K562 (cell line): ENCODE measurements at regions not wholly inside any gene's neighbourhood (a gene's known extent, or its start where the extent isn't known, plus 50 kb on each side); places are given as distances from the start of the nearest gene placed in this dataset.

Experiments
- ATAC-seq: fragments of 200-7000 bp; cut with Tn5 transposase; 3 replicates; pipeline ENCODE4 v1.9.1; 2020; ENCODE audit warnings: moderate library complexity
- BruUV-seq: library from RNA; stranded (reverse); fragments of 400-500 nt; replicated peaks from 2 replicates; lab custom pipeline; 2021; lab: Mats Ljungman, UMichigan
- CTCF ChIA-PET: fragments of 300-600 bp; formaldehyde crosslinking; extraction: SDS; loops from one replicate; lab custom pipeline; 2021; ENCODE audit warnings: low intra/inter-chr PET ratio; lab: Yijun Ruan, JAX
- POLR2A ChIA-PET: fragments of 300-600, 350-650 bp; sonication (Branson Sonifier 250); formaldehyde crosslinking; extraction: SDS; loops from one replicate; lab custom pipeline; 2021; ENCODE audit warnings: antibody characterized with exemption, inconsistent platforms; lab: Yijun Ruan, JAX
- DNase-seq, 4 experiments: peaks; one replicate each; pipeline versions ENCODE4 v3.0.0 to v3.0.0-alpha.2; 2011 to 2018; ENCODE audit warnings: low spot score in 3 of 4, mixed read lengths in 3 of 4; ENCODE audit errors: extremely low read depth in 1 of 4
- FAIRE-seq: peaks from 2 replicates; lab custom pipeline; 2011; peaks lifted over from hg19 to GRCh38; lab: Jason Lieb, UNC
- H2AFZ ChIP-seq: 2 replicates; pipeline ENCODE4 v1.6.0; 2011; ENCODE audit warnings: low read depth, low read length, control low read depth, inconsistent platforms
- H3K27ac ChIP-seq: fragments of 200-600 bp; 3 replicates; pipeline ENCODE4 v1.8.0; 2011; ENCODE audit warnings: low read depth, mild to moderate bottlenecking, control low read depth, inconsistent platforms, low read length, moderate library complexity, mixed read lengths; ENCODE audit errors: extremely low read depth
- H3K27me3 ChIP-seq, 2 experiments: fragments of 300-600 bp in 1 of 2; 2 replicates in 1 of 2; 3 replicates in 1 of 2; pipeline versions ENCODE4 v1.6.0 to v1.8.0; 2011; ENCODE audit warnings: inconsistent platforms in 2 of 2, low read length in 2 of 2, mild to moderate bottlenecking in 1 of 2, mixed read lengths in 1 of 2, moderate library complexity in 1 of 2; ENCODE audit not compliant: control insufficient read depth in 2 of 2, insufficient read depth in 2 of 2
- H3K36me3 ChIP-seq: fragments of 300-600 bp; 3 replicates; pipeline ENCODE4 v1.8.0; 2011; ENCODE audit warnings: mild to moderate bottlenecking, low read length, inconsistent platforms; ENCODE audit not compliant: control insufficient read depth, insufficient read depth
- H3K4me1 ChIP-seq, 2 experiments: fragments of 200-600 bp in 1 of 2; replicated peaks in 1 of 2; 2 replicates in 1 of 2; 3 replicates in 1 of 2; pipeline versions ENCODE4 v1.5.1 to v1.8.0; 2011; ENCODE audit warnings: inconsistent platforms in 2 of 2, low read length in 2 of 2, mild to moderate bottlenecking in 1 of 2, mixed read lengths in 1 of 2, moderate library complexity in 1 of 2; ENCODE audit not compliant: control insufficient read depth in 2 of 2, insufficient read depth in 2 of 2
- H3K4me2 ChIP-seq: 2 replicates; pipeline ENCODE4 v1.6.1; 2011; ENCODE audit warnings: low read length, control low read depth, inconsistent platforms, mixed read lengths; ENCODE audit not compliant: insufficient read depth
- H3K4me3 ChIP-seq: fragments of 200-600 bp; sonication (generic), shearing (Covaris generic); 2 replicates; pipeline ENCODE4 v1.5.1; 2016; ENCODE audit warnings: control low read depth, inconsistent platforms
- H3K79me2 ChIP-seq: fragments of 200-600 bp; 3 replicates; pipeline ENCODE4 v1.8.0; 2011; ENCODE audit warnings: low read length, inconsistent platforms; ENCODE audit not compliant: control insufficient read depth, insufficient read depth
- H3K9ac ChIP-seq, 2 experiments: 2 replicates each; pipeline versions ENCODE4 v1.6.0 to v1.6.1; 2011; ENCODE audit warnings: low read depth in 2 of 2, low read length in 2 of 2, control low read depth in 1 of 2, inconsistent platforms in 1 of 2, mild to moderate bottlenecking in 1 of 2, mixed read lengths in 1 of 2; ENCODE audit not compliant: insufficient read depth in 1 of 2
- H3K9me1 ChIP-seq: one replicate; pipeline ENCODE4 v1.6.0; 2011; ENCODE audit warnings: inconsistent platforms, mild to moderate bottlenecking, low read length, moderate library complexity; ENCODE audit not compliant: control insufficient read depth, insufficient read depth
- H3K9me3 ChIP-seq: replicated peaks from 2 replicates; pipeline ENCODE4 v1.5.1; 2011; ENCODE audit warnings: low read depth, low read length, inconsistent platforms; ENCODE audit not compliant: control insufficient read depth, insufficient read depth
- H4K20me1 ChIP-seq: replicated peaks from 2 replicates; pipeline ENCODE4 v1.6.1; 2011; ENCODE audit warnings: low read length, inconsistent platforms, mixed read lengths; ENCODE audit not compliant: control insufficient read depth, insufficient read depth
- BRCA1 ChIP-seq, 2 experiments: fragments of 450-650 bp in 1 of 2; sonication (generic) in 1 of 2; formaldehyde crosslinking in 1 of 2; IDR thresholded peaks; 2 replicates each; pipeline versions ENCODE4 v1.5.0 to v1.6.1; 2017 to 2020; ENCODE audit warnings: mild to moderate bottlenecking in 1 of 2, missing genetic modification reagents in 1 of 2
- EP300 ChIP-seq: IDR thresholded peaks from 2 replicates; pipeline ENCODE4 v1.6.1; 2012; ENCODE audit warnings: low read length, improper control_type of control experiment
- GABPA ChIP-seq: fragments of 200-800 bp; sonication (Bioruptor generic); conservative IDR thresholded peaks from 2 replicates; pipeline ENCODE4 v1.6.1; 2016; ENCODE audit warnings: low read depth, missing genetic modification characterization, missing compliant biosample characterization
- JUN ChIP-seq, 2 experiments: sonication (generic) in 1 of 2; formaldehyde crosslinking in 1 of 2; IDR thresholded peaks; 2 replicates each; pipeline versions ENCODE4 v1.6.1 to v1.8.0; 2012 to 2022; ENCODE audit warnings: borderline replicate concordance in 2 of 2, mild to moderate bottlenecking in 2 of 2, improper control_type of control experiment in 1 of 2, low read depth in 1 of 2, low read length in 1 of 2, missing genetic modification reagents in 1 of 2
- RBFOX2 ChIP-seq: fragments of 200-400 bp; formaldehyde crosslinking; IDR thresholded peaks from 2 replicates; pipeline ENCODE4 v1.6.1; 2017; ENCODE audit warnings: low read depth, mild to moderate bottlenecking, low read length, moderate library complexity
- WGBS: fragments of 100-300 bp; shearing (Covaris generic); methylation state at CpG from one replicate; pipeline ENCODE4 v1.1.6; 2016; ENCODE audit warnings: low coverage, mixed read lengths; ENCODE audit not compliant: insufficient coverage; ENCODE audit errors: missing lambda C conversion rate; 5-methylcytosine and 5-hydroxymethylcytosine counted together
- in situ Hi-C: fragments of 300-500 bp; cut with MboI; formaldehyde crosslinking; loops from 4 replicates; pipeline ENCODE4 v1.15.0; 2018; ENCODE audit warnings: inconsistent platforms, mixed read lengths
- intact Hi-C: fragments of 100-400 bp; cut with micrococcal nuclease; formaldehyde crosslinking; loops from 2 replicates; pipeline ENCODE4 v1.14.2; 2022
- TF ChIP-seq, protein P1 (sequence below): fragments of 450-650 bp; IDR thresholded peaks from 2 replicates; pipeline ENCODE4 v1.7.0; 2016; ENCODE audit warnings: borderline replicate concordance
- TF ChIP-seq, protein P2 (sequence below): IDR thresholded peaks from 3 replicates; pipeline ENCODE4 v1.6.1; 2011; ENCODE audit warnings: borderline replicate concordance, mild to moderate bottlenecking; ENCODE audit not compliant: insufficient read length, insufficient read depth

DNA sequence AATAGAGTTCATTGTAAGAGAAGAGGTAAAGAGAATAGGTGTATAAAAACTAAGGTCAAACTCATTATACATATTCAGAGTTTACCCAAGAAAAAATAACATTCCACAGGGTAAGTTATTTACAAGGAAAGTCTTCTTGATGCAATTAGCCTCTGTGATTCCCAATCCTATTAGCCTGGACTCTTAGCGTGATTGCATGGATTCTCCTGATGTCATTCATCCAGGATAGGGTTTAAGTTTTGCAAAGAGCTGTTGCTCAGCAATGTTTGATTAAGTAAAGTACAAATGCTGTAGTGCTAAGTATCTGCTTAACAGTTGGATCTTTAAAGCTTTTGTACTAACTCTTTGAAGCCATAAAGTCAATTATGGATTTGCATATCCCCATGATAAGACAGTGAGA is 767.8 kb upstream of the LUZP2 start (continued):
- TF ChIP-seq, protein P1, sequence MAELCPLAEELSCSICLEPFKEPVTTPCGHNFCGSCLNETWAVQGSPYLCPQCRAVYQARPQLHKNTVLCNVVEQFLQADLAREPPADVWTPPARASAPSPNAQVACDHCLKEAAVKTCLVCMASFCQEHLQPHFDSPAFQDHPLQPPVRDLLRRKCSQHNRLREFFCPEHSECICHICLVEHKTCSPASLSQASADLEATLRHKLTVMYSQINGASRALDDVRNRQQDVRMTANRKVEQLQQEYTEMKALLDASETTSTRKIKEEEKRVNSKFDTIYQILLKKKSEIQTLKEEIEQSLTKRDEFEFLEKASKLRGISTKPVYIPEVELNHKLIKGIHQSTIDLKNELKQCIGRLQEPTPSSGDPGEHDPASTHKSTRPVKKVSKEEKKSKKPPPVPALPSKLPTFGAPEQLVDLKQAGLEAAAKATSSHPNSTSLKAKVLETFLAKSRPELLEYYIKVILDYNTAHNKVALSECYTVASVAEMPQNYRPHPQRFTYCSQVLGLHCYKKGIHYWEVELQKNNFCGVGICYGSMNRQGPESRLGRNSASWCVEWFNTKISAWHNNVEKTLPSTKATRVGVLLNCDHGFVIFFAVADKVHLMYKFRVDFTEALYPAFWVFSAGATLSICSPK: no peak
- TF ChIP-seq, protein P2, sequence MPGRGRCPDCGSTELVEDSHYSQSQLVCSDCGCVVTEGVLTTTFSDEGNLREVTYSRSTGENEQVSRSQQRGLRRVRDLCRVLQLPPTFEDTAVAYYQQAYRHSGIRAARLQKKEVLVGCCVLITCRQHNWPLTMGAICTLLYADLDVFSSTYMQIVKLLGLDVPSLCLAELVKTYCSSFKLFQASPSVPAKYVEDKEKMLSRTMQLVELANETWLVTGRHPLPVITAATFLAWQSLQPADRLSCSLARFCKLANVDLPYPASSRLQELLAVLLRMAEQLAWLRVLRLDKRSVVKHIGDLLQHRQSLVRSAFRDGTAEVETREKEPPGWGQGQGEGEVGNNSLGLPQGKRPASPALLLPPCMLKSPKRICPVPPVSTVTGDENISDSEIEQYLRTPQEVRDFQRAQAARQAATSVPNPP: no peak
- TF ChIP-seq BRCA1 (IDR thresholded peaks at IDR 0.05): no peak
- no peak for TF ChIP-seq BRCA1 (CRISPR knock-in tag; IDR thresholded peaks at IDR 0.05)
- no peak for TF ChIP-seq RBFOX2
- TF ChIP-seq JUN (IDR thresholded peaks at IDR 0.05; ENCODE audit: borderline replicate concordance, low read depth, low read length): no peak
- TF ChIP-seq JUN (CRISPR knock-in tag; IDR thresholded peaks at IDR 0.05; ENCODE audit: borderline replicate concordance): no peak
- TF ChIP-seq, all 486 proteins: peak for 0

DNA sequence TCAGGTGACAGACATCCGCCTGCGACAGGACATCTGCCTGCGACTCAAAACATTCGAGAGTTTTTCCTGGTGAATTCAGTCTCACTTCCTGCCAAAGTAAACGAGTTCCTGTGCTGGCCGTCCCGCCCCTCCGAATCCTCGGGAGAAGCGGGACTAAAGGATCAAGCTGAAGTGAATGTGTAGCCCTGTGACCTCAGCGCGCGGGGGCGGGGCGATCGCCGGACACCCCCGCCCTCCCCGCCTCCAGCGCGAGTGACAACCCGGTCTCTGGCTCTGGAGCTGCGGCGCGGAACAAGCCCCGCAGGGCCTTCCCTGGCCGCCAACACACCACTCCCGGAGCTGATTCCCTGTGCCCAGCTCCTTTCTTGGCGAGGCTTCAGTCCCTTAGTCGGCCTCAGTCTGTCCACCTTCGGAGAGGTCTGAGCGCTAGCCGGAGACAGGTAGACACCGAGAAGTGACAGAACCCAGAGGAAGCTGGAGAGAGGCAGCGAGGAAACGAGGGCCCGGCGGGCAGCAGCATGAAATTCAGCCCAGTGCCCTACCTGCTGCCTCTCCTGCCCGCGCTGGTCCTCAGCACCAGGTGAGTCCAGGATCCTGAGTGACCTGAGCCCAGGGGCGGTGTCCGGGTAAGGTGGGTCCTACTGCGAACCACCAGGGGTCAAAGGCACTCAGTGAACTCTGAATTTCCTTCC is 766.4 kb upstream of the LUZP2 start:
- FAIRE-seq: no peak
- intact Hi-C loops: no loop called here
- Histone ChIP-seq H4K20me1 (no peaks in the 10 kb centered on the region), H3K27me3 (no peaks in the 10 kb centered on the region), H3K4me1 (no peaks in the 10 kb centered on the region), H3K9me3 (no peaks in the 10 kb centered on the region), H2AFZ (no peak overlapping the region), H3K9ac (no peak overlapping the region), H3K79me2 (no peaks in the 10 kb centered on the region), H3K36me3 (no peaks in the 10 kb centered on the region), H3K4me3 (no peak overlapping the region), H3K9me1 (no peaks in the 10 kb centered on the region), H3K27ac (no peak overlapping the region), H3K4me2 (no peak overlapping the region)
- WGBS: 3% methylated on average over 27 of the region's 43 CpGs
- TF ChIP-seq EP300 (no peak), GABPA (tag) (peak; percentile 75)
- ChIA-PET POLR2A (no interaction called here), CTCF (no interaction called here)
- BruUV-seq: no TSS peak
- no peak for ATAC-seq
- in situ Hi-C loops: no loop called here
- DNase-seq: peak in 3 of 4 experiments; percentile 1 to 7 (median 6)
